ENCODE measurements at regions not wholly inside any gene's neighbourhood (a gene's known extent, or its start where the extent isn't known, plus 50 kb on each side); places are given as distances from the start of the nearest gene placed in this dataset.
"Not testable (repeated sequence)": the region's sequence is repeated elsewhere in the genome, so short reads cannot be mapped to it uniquely, and the experiment has no call there.

DNA sequence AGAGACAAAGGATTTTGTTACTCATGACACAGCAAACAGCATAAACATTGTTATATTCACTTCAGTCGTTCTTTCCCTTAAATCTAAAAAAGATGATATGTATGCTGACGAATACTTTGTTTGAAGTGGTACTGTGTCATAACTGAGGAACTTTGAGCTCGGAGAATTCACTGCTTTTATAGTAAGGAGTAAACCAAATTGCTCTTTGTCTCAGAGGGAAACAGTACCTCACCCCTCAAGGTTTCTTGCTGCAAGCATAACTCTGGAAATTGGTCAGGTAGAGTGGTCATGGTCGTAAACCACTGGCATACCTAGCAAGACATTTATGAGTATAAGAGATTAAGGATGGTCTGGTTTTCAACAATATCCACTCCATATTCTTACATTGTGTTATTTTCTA lies 160.2 kb upstream of the OR4E1 start:
- Mint-ChIP-seq H3K27me3 (ENCODE audit: unreplicated experiment) (no peaks in the 10 kb centered on the region), H3K36me3 (ENCODE audit: low read depth, unreplicated experiment) (no peaks in the 10 kb centered on the region), H3K4me1 (ENCODE audit: unreplicated experiment) (no peaks in the 10 kb centered on the region), H3K9me3 (ENCODE audit: unreplicated experiment) (no peaks in the 10 kb centered on the region), H3K4me3 (ENCODE audit: unreplicated experiment) (no peak overlapping the region), H3K27ac (ENCODE audit: unreplicated experiment) (no peak overlapping the region)
- TF ChIP-seq, protein P1, sequence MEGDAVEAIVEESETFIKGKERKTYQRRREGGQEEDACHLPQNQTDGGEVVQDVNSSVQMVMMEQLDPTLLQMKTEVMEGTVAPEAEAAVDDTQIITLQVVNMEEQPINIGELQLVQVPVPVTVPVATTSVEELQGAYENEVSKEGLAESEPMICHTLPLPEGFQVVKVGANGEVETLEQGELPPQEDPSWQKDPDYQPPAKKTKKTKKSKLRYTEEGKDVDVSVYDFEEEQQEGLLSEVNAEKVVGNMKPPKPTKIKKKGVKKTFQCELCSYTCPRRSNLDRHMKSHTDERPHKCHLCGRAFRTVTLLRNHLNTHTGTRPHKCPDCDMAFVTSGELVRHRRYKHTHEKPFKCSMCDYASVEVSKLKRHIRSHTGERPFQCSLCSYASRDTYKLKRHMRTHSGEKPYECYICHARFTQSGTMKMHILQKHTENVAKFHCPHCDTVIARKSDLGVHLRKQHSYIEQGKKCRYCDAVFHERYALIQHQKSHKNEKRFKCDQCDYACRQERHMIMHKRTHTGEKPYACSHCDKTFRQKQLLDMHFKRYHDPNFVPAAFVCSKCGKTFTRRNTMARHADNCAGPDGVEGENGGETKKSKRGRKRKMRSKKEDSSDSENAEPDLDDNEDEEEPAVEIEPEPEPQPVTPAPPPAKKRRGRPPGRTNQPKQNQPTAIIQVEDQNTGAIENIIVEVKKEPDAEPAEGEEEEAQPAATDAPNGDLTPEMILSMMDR (IDR thresholded peaks at IDR 0.05; ENCODE audit: unreplicated experiment) = no peak
- no peak for DNase-seq (ENCODE audit: low spot score)

DNA sequence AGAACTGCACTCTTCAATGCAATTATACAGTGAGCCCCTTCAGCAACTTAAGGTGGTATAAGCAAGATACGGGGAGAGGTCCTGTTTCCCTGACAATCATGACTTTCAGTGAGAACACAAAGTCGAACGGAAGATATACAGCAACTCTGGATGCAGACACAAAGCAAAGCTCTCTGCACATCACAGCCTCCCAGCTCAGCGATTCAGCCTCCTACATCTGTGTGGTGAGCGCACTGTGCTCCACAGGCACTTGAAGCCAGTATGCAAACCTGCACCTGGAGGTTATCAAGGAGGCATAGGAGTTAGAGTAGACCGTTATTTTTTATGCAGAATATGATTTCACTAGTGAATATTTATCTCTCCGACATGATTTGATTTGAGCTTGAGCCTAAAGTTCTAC lies 152.2 kb upstream of the OR4E1 start:
- TF ChIP-seq, protein P1 (IDR thresholded peaks at IDR 0.05; ENCODE audit: unreplicated experiment) = no peak
- Mint-ChIP-seq H3K9me3 (ENCODE audit: unreplicated experiment) (no peaks in the 10 kb centered on the region), H3K36me3 (ENCODE audit: low read depth, unreplicated experiment) (no peaks in the 10 kb centered on the region)

DNA sequence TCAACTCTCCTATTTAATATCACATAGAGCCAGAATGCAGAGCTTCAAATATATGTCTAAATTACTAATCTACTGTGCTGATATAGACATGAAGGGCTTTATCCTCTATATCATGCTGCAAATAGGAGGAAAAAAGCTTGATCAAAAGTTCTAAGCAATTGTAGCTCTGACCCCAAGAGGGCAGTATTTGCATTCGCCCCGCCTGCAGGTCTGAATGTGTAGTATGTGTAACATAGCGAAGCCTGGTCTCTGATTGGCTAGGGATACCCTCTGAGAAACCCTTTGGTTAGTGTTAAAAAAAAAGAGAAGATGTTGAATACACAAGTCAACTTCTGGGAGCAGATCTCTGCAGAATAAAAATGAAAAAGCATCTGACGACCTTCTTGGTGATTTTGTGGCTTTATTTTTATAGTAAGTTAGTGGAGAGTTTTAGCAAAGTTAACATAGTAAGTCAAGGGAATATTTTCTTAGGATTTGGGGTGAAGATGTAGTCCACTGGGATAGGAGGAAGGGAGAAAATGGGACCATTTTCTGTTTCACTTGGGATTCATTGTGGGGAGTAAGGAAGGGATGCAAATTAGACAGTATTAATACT lies 151.6 kb upstream of the OR4E1 start:
- H3K4me3 Mint-ChIP-seq (ENCODE audit: unreplicated experiment) = no peak overlapping the region
- no peaks in the 10 kb centered on the region for H3K9me3 Mint-ChIP-seq (ENCODE audit: unreplicated experiment)
- DNase-seq (ENCODE audit: low spot score) = peak; percentile 41
- peaks cover 2% of the 10 kb centered on the region for H3K27me3 Mint-ChIP-seq (ENCODE audit: unreplicated experiment)
- H3K36me3 Mint-ChIP-seq (ENCODE audit: low read depth, unreplicated experiment) = no peaks in the 10 kb centered on the region
- TF ChIP-seq, protein P1 (IDR thresholded peaks at IDR 0.05; ENCODE audit: unreplicated experiment) = peak; percentile 78
- no peaks in the 10 kb centered on the region for H3K4me1 Mint-ChIP-seq (ENCODE audit: unreplicated experiment)
- no peak overlapping the region for H3K27ac Mint-ChIP-seq (ENCODE audit: unreplicated experiment)

More for the DNA sequence above, 152.2 kb upstream of the OR4E1 start:
- Mint-ChIP-seq H3K4me1 (ENCODE audit: unreplicated experiment) (no peaks in the 10 kb centered on the region), H3K27ac (ENCODE audit: unreplicated experiment) (no peak overlapping the region), H3K27me3 (ENCODE audit: unreplicated experiment) (peaks cover 2% of the 10 kb centered on the region), H3K4me3 (ENCODE audit: unreplicated experiment) (no peak overlapping the region)
- no peak for DNase-seq (ENCODE audit: low spot score)

DNA sequence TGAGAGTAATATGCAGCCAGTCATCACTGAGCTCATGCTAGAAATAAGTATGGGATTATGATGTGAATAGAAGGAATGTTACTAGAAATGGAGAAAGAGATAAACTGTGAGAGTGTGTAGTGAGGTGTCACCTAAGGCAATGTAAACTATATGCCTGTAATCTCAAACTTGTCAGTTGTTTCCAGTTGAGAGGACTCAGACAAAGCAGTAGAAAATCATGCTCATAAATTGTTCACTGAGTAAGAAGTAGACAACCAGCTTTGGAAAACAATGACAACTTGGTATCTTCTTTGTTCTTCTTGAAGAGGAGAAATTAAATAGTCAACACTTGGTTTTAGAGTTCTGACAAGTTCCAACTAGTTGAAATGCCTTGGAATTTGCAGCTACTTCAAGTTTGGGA lies 148.5 kb upstream of the OR4E1 start:
- Mint-ChIP-seq H3K27me3 (ENCODE audit: unreplicated experiment) (peaks cover 2% of the 10 kb centered on the region), H3K36me3 (ENCODE audit: low read depth, unreplicated experiment) (peaks cover 3% of the 10 kb centered on the region), H3K27ac (ENCODE audit: unreplicated experiment) (no peak overlapping the region), H3K4me1 (ENCODE audit: unreplicated experiment) (no peaks in the 10 kb centered on the region), H3K9me3 (ENCODE audit: unreplicated experiment) (no peaks in the 10 kb centered on the region), H3K4me3 (ENCODE audit: unreplicated experiment) (no peak overlapping the region)
- TF ChIP-seq, protein P1 (IDR thresholded peaks at IDR 0.05; ENCODE audit: unreplicated experiment) = no peak
- no peak for DNase-seq (ENCODE audit: low spot score)

DNA sequence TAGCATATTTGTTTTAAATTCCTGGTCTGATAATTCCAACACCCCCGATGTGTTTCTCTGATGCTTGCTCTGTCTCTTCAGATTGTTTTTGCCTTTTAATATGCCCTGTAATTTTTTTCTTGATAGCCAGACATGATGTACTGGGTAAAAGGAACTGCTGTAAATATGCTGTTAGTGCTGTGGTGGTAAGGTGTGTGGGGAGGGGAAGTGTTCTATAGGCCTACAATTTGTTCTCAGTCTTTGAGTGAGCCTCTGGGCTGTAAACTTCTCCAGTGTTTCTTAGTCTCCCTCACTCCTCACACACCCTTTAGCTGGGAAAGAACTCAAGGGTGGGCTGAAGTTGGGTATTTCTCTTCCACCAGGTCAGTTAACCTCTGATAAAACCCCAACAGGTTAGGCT lies 147.0 kb upstream of the OR4E1 start:
- H3K36me3 Mint-ChIP-seq (ENCODE audit: low read depth, unreplicated experiment) = peaks cover 6% of the 10 kb centered on the region
- H3K27ac Mint-ChIP-seq (ENCODE audit: unreplicated experiment) = no peak overlapping the region
- H3K4me3 Mint-ChIP-seq (ENCODE audit: unreplicated experiment) = no peak overlapping the region
- peaks cover 2% of the 10 kb centered on the region for H3K27me3 Mint-ChIP-seq (ENCODE audit: unreplicated experiment)
- H3K4me1 Mint-ChIP-seq (ENCODE audit: unreplicated experiment) = no peaks in the 10 kb centered on the region
- H3K9me3 Mint-ChIP-seq (ENCODE audit: unreplicated experiment) = no peaks in the 10 kb centered on the region
- TF ChIP-seq, protein P1 (IDR thresholded peaks at IDR 0.05; ENCODE audit: unreplicated experiment) = no peak
- DNase-seq (ENCODE audit: low spot score) = no peak

DNA sequence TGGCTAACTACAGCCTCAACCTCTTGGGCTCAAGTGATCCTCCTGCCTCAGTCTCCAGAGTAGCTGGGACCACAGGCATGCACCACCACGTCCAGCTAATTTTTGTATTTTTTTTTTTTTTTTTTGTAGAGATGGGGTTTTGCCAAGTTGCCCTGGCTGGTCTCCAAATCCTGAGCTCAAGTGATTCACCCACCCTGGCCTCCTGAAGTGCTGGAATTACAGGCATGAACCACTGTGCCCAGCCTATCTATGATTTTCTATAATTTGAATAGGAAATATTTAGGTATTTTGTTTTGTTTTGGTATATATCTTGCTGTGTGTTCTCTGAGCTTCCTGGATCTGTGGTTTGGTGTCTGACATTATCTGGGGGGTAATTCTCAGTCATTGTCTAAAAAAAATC lies 146.3 kb upstream of the OR4E1 start:
- DNase-seq (ENCODE audit: low spot score); H3K4me1 Mint-ChIP-seq (ENCODE audit: unreplicated experiment); H3K4me3 Mint-ChIP-seq (ENCODE audit: unreplicated experiment); H3K27me3 Mint-ChIP-seq (ENCODE audit: unreplicated experiment); H3K36me3 Mint-ChIP-seq (ENCODE audit: low read depth, unreplicated experiment); H3K9me3 Mint-ChIP-seq (ENCODE audit: unreplicated experiment); H3K27ac Mint-ChIP-seq (ENCODE audit: unreplicated experiment): not testable (repeated sequence)

DNA sequence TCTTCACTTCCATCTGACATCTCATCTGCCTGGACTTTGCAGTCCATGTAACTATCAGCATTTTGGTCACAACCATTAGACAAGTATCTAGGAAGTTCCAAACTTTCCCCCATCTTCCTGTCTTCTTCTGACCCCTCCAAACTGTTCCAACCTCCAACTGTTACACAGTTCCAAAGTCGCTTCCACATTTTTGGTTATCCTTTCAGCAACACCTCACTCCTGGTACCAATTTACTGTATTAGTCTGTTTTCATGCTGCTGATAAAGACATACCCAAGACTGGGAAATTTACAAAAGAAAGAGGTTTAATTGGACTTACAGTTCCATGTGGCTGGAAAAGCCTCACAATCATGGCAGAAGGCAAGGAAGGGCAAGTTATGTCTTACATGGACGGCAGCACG lies 143.4 kb upstream of the OR4E1 start:
- not testable (repeated sequence) for H3K36me3 Mint-ChIP-seq (ENCODE audit: low read depth, unreplicated experiment); H3K27ac Mint-ChIP-seq (ENCODE audit: unreplicated experiment); H3K27me3 Mint-ChIP-seq (ENCODE audit: unreplicated experiment); DNase-seq (ENCODE audit: low spot score); H3K9me3 Mint-ChIP-seq (ENCODE audit: unreplicated experiment); H3K4me1 Mint-ChIP-seq (ENCODE audit: unreplicated experiment); H3K4me3 Mint-ChIP-seq (ENCODE audit: unreplicated experiment)
